ENCODE measurements at regions not wholly inside any gene's neighbourhood (a gene's known extent, or its start where the extent isn't known, plus 50 kb on each side); places are given as distances from the start of the nearest gene placed in this dataset.

GRCh38 chr11:134780486-134781147 lies 368.6 kb upstream of the B3GAT1 start:
- no peak for DNase-seq (ENCODE audit: low read depth in 4 of 4, low spot score in 1 of 4)

GRCh38 chr11:134779179-134779578 lies 367.1 kb upstream of the B3GAT1 start:
- DNase-seq (ENCODE audit: low read depth in 4 of 4, low spot score in 1 of 4) = no peak

DNA sequence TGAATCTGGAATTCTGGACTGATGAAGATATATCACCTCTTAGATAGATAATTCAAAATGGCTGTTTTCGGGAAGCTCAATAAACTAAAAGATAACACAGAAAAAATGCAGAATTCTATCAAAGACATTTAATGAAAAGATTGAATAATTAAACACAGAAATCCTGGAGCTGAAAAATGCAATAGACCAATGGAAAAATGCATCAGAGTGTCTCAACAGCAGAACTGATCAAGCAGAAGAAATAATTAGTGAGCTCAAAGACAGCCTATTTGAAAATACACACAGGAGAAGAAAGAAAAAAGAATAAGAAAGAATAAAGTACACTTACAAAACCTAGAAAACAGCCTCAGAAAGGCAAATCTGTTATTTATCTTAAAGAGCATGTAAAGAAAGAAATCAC lies 356.4 kb upstream of the B3GAT1 start:
- no peak for DNase-seq (ENCODE audit: low read depth in 4 of 4, low spot score in 1 of 4)

DNA sequence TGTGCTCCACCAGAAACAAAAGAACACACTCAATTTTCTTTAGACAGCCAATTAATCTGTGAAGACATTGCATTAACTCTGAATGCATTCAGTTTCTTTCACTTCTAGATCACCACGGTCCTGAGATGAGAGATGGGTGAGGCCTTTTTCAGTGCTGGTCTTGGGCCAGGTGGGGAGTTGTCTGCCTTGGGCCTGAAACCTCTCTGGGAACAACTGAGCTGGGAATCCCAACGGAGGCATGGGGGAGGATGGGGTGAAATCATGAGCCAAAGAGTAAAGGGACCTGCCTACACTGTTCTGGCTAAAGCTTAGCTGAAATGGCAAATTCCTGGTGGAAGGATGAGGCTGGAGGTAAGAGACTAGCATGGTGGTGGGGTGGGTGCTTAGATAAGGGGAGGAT lies 353.5 kb upstream of the B3GAT1 start:
- DNase-seq (ENCODE audit: low read depth in 4 of 4, low spot score in 1 of 4) = no peak

DNA sequence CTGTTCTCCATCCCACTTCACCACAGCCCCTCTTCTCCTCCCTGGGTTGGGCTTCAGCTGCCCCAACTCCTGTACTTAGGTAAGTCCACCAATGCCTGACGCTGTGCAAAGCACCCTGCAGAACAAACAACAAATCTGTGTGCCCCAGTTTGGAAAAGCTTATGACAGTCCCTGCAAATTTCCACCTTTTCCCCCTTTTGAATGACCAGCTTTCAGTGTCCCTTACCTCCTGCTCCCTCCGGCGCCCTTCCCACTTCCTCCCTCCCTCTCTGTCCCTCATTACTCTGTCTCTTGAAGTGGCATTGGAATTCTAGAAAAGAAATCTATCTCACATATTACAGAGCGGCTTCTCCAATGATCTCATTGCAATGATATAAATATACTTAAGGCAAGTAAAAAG lies 352.9 kb upstream of the B3GAT1 start:
- no peak for DNase-seq (ENCODE audit: low read depth in 4 of 4, low spot score in 1 of 4)

GRCh38 chr11:134764367-134764766 lies 352.3 kb upstream of the B3GAT1 start:
- DNase-seq (ENCODE audit: low read depth in 4 of 4, low spot score in 1 of 4) = no peak

DNA sequence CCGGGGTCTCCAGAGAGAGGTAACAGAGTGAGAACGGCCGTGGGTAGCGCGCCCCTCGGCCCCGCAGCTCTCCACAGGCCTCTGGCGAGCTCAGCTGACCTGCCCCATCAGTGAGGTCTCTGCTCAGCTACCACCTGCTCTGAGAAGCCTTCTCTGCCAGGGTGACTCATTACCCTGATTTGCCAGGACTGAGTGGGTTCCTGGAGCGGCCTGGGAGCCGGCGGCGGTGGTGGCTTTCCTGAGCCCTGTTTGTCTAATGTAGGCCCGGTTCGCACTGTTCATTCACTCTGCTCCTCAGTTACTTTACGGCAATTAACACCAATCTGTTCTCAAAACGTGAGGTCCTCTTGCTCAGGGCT lies 351.0 kb upstream of the B3GAT1 start:
- no peak for DNase-seq (ENCODE audit: low read depth in 4 of 4, low spot score in 1 of 4)

DNA sequence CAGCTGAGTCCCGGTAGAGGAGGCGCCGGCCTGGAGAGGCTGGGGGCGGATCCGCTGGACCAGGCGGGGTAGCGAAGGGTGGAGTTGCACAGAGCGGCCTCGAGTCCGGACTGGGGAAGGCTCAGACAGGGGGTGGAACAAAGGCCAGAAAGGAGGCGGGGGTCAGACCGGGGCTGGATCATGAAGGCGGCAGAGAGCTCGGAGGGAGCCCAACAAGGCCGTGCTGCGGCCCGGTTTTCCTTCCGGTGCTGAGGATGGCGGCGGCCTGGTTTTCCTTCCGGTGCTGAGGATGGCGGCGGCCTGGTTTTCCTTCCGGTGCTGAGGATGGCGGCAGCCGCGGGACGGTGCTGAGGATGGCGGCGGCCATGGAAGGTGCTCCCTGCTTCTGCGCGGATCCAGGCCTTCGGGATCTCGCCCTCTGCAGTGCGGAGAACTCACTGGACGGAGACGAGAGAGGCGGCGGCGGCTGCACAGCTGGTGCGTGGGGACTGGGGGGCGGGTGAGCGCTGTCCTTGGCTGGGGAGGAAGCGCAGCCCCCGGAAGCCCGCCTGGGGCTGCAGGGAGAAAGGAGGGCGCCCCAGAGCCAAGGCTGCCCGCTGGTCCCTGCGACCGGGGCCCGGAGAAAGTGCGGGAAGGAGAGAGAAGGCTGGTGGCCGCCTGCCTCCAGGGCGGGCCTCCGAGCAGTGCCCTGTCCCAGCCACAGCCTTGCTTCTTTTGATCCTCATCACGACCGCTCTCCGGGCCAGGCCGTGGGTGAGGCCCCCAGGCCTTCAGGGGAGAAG lies 350.4 kb upstream of the B3GAT1 start:
- no peak for DNase-seq (ENCODE audit: low read depth in 4 of 4, low spot score in 1 of 4)

- no peak for DNase-seq (ENCODE audit: low read depth in 4 of 4, low spot score in 1 of 4)
Observed at GRCh38 chr11:134761926-134762247, 349.8 kb upstream of the B3GAT1 start.

- DNase-seq (ENCODE audit: low read depth in 4 of 4, low spot score in 1 of 4) = no peak
Observed at GRCh38 chr11:134761386-134761785, 349.3 kb upstream of the B3GAT1 start.

GRCh38 chr11:134760957-134761356 lies 348.9 kb upstream of the B3GAT1 start:
- DNase-seq (ENCODE audit: low read depth in 4 of 4, low spot score in 1 of 4) = no peak

GRCh38 chr11:134760299-134760698 lies 348.3 kb upstream of the B3GAT1 start:
- DNase-seq (ENCODE audit: low read depth in 4 of 4, low spot score in 1 of 4) = no peak

- DNase-seq (ENCODE audit: low read depth in 4 of 4, low spot score in 1 of 4) = no peak
Observed at GRCh38 chr11:134759855-134760254, 347.8 kb upstream of the B3GAT1 start.

- no peak for DNase-seq (ENCODE audit: low read depth in 4 of 4, low spot score in 1 of 4)
Observed at GRCh38 chr11:134759274-134759673, 347.2 kb upstream of the B3GAT1 start.

DNA sequence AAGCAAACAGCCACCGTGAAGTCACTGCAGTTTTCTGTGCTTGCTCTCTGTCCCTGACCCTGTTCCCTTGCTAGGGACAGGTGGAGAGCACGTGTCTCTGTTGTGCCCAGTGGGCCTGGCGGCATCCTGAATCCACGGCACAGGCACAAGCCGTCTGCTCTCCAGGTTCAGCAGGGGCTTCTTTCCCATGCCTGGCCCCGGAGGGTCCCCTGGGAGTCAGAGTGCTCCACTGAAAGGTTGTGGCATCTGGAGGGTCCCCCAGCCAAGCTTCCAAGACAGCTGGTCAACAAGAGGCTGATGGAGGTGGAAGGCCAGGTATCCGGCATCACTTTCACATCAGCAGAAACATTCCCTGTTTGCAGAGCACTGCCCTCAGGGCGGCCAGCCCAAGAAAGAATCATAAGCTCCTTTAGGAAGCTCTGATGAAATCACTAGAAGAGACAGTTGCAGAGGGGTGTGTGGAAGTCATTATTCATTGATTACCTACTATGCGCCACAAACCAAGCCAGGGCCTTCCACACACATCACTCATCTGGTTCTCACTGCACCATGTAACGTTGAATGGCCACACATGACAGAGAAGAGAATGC lies 346.4 kb upstream of the B3GAT1 start:
- DNase-seq (ENCODE audit: low read depth in 4 of 4, low spot score in 1 of 4) = no peak

DNA sequence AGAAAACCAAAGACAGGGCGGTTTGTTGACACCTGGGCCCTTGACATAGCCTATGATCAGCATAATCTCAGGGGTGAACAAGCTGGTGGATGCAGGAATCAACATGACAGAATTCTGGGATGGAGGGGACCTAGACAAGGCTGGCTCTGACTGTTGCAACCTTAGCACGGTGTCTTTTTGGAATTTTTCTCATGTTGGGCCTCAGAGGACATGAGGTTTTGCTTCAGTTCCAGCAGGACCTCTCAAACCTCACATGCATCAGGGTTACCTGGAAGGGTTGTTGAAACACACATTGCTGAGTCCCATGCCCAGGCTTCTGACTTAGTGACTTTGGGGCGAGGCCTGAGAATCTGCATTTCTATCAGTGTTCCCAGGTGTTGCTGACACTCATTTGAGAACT lies 345.6 kb upstream of the B3GAT1 start:
- no peak for DNase-seq (ENCODE audit: low read depth in 4 of 4, low spot score in 1 of 4)

DNA sequence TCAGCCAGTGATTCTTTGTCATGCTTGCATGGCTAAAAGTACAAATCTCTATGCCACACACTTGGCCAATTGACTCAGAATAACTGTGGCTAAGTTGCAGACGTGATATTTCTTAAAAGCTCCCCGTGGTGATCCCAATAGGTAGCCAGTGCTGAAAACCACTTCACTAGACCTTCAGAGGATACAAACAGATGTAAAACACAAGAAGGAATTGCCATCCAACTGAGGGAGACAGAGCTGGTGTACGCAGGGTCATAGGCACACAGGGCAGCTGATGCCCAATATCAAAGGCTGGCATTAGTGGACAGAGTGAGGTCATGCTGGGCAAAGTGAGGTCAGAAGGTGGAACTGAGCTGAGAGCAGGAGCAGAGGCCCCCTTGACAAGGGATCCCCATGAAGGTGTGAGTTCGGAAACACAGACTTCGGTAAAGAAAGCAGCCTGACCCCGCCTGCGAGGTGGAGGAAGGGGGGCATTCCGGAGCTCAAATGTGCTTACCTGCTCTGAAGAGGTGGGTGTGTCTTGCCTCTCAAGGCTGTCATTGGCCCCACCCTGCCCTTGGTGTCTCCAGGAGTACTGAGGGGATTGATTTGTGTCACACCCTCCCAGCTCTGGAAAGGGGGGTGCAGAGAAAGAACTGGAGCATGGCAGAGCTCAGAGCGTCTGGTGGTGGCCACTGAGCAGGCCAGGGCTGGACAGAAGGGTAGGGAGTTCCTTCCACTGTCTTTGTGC lies 344.9 kb upstream of the B3GAT1 start:
- DNase-seq (ENCODE audit: low read depth in 4 of 4, low spot score in 1 of 4) = no peak

DNA sequence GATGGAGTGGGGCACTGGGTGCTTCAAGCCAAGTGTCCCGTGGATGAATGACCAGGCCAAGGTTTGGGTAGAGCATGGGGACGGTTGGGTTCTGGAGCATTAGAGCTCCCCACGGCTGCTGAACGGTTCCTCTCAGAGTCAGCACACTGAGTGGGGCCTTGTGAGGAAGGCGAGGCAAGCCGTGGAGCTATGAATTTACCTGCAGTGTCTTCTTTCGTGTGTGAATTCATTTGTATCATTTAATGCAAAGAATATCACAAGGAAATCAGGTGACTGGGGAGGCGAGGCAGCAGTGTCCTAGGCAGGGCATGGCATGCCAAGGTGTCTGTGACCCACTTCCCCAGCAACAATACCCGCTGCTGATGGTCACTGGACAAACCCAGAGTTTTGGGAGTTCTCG lies 343.5 kb upstream of the B3GAT1 start:
- DNase-seq (ENCODE audit: low read depth in 4 of 4, low spot score in 1 of 4) = no peak

GRCh38 chr11:134754521-134755198 lies 342.6 kb upstream of the B3GAT1 start:
- DNase-seq (ENCODE audit: low read depth in 4 of 4, low spot score in 1 of 4) = no peak

- no peak for DNase-seq (ENCODE audit: low read depth in 4 of 4, low spot score in 1 of 4)
Observed at GRCh38 chr11:134753771-134754520, 341.9 kb upstream of the B3GAT1 start.

Data from stimulated activated CD4-positive, alpha-beta T cell treated with anti-CD3 and anti-CD28 coated beads, Interleukin-1b, Interleukin-23, amount 100 ng/mL, for 24 hours (primary cell).